Hypothalamus (tissue), 51 donors: ENCODE measurements at regions not wholly inside any gene's neighbourhood (a gene's known extent, or its start where the extent isn't known, plus 50 kb on each side); places are given as distances from the start of the nearest gene placed in this dataset.
A peak's percentile ranks its signal among the peaks of the same experiment; 100 is the strongest.
"Not testable (repeated sequence)": the region's sequence is repeated elsewhere in the genome, so short reads cannot be mapped to it uniquely, and the experiment has no call there.

Source experiments
- DNase-seq, 51 donors: peaks; one replicate each; lab custom pipeline; 2025; lab: John Stamatoyannopoulos, UW

GRCh38 chr13:21228738-21229137 lies 52.3 kb downstream of the MRPL57 start:
- DNase-seq = no peak

- no peak for DNase-seq
Observed at GRCh38 chr13:21229241-21230024, 53.0 kb downstream of the MRPL57 start.

GRCh38 chr13:21230516-21230915 lies 54.1 kb downstream of the MRPL57 start:
- no peak for DNase-seq

GRCh38 chr13:21231426-21231940 lies 55.0 kb downstream of the MRPL57 start:
- DNase-seq = no peak

GRCh38 chr13:21232196-21232595 lies 55.7 kb downstream of the MRPL57 start:
- no peak for DNase-seq

- no peak for DNase-seq
Observed at GRCh38 chr13:21232599-21232998, 56.1 kb downstream of the MRPL57 start.

GRCh38 chr13:21233086-21233485 lies 56.6 kb downstream of the MRPL57 start:
- DNase-seq = no peak

GRCh38 chr13:21234526-21234925 lies 58.1 kb downstream of the MRPL57 start:
- DNase-seq = peak in 7 of 51 donors; percentile 5 to 45 (median 10)

- no peak for DNase-seq
Observed at GRCh38 chr13:21235174-21235573, 58.7 kb downstream of the MRPL57 start.

GRCh38 chr13:21237081-21237480 lies 60.6 kb downstream of the MRPL57 start:
- DNase-seq = no peak

- DNase-seq = no peak
Observed at GRCh38 chr13:21238267-21238666, 61.8 kb downstream of the MRPL57 start.

- no peak for DNase-seq
Observed at GRCh38 chr13:21240586-21240985, 64.1 kb downstream of the MRPL57 start.

GRCh38 chr13:21242236-21242635 lies 65.8 kb downstream of the MRPL57 start:
- no peak for DNase-seq

GRCh38 chr13:21243045-21243897 lies 66.8 kb downstream of the MRPL57 start:
- no peak for DNase-seq

- not testable (repeated sequence) for DNase-seq
Observed at GRCh38 chr13:21243898-21244184, 67.4 kb downstream of the MRPL57 start.

GRCh38 chr13:21246761-21247452 lies 70.4 kb downstream of the MRPL57 start:
- no peak for DNase-seq

- DNase-seq = no peak
Observed at GRCh38 chr13:21256351-21256761, 79.9 kb downstream of the MRPL57 start.

- no peak for DNase-seq
Observed at GRCh38 chr13:21256891-21257290, 80.4 kb downstream of the MRPL57 start.

GRCh38 chr13:21259571-21260455 lies 83.4 kb downstream of the MRPL57 start:
- DNase-seq = no peak
